ENCODE measurements at regions not wholly inside any gene's neighbourhood (a gene's known extent, or its start where the extent isn't known, plus 50 kb on each side); places are given as distances from the start of the nearest gene placed in this dataset.

DNA sequence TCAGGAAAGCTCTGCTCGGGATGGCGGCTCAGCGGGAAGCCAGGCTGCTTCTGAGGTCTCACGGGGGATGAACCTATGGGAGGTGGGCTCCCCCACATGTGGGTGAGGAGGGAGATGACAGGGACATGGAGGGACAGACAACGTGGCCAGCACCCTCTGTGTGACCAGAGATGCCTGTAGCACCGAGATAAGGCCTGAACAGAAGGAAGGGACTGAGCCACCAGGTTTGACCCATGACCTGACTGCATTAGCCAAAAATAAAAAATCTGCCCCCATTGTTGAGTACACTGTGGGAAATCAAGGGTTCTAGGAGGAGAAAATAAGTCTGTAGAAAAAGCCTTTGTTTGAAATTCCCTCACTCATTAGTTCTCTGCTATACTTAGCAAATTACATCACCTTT, 105.7 kb downstream of the RNASET2 start:
- Histone ChIP-seq H4K20me1 (ENCODE audit: control insufficient read depth, extremely low read depth, insufficient read depth, low read length) (no peaks in the 10 kb centered on the region), H3K27me3 (ENCODE audit: control insufficient read depth, extremely low read depth, insufficient read depth, low read length) (no peaks in the 10 kb centered on the region), H3K4me1 (ENCODE audit: control insufficient read depth, extremely low read depth, insufficient read depth, low read length) (no peaks in the 10 kb centered on the region), H3K9ac (ENCODE audit: control insufficient read depth, extremely low read depth, insufficient read depth, low read length) (no peak overlapping the region), H3K4me3 (ENCODE audit: control insufficient read depth in 2 of 3, extremely low read depth in 1 of 3, insufficient read depth in 2 of 3, low read depth in 1 of 3, low read length in 3 of 3) (no peak overlapping the region), H3K36me3 (ENCODE audit: control insufficient read depth in 2 of 2, extremely low read depth in 1 of 2, insufficient read depth in 2 of 2, low read length in 2 of 2) (no peaks in the 10 kb centered on the region), H3K79me2 (ENCODE audit: control insufficient read depth, insufficient read depth, low read length) (no peaks in the 10 kb centered on the region), H3K9me1 (ENCODE audit: control insufficient read depth, extremely low read depth, insufficient read depth, low read length) (no peaks in the 10 kb centered on the region), H3K4me2 (ENCODE audit: control insufficient read depth, extremely low read depth, insufficient read depth, low read depth, low read length) (no peak overlapping the region), H3K27ac (ENCODE audit: control insufficient read depth, insufficient read depth, low read length) (no peak overlapping the region), H2AFZ (ENCODE audit: control insufficient read depth, low read length) (no peak overlapping the region), H3K9me3 (ENCODE audit: control insufficient read depth, low read depth, low read length) (no peaks in the 10 kb centered on the region)
- FAIRE-seq (no peak), DNase-seq (ENCODE audit: low read depth, low spot score) (no peak)
- dilution Hi-C loops (cut with MboI; ENCODE audit: extremely low pct_ligation_motif_present, low sequenced_read_pairs) = no loop called here
- TF ChIP-seq, protein P1, sequence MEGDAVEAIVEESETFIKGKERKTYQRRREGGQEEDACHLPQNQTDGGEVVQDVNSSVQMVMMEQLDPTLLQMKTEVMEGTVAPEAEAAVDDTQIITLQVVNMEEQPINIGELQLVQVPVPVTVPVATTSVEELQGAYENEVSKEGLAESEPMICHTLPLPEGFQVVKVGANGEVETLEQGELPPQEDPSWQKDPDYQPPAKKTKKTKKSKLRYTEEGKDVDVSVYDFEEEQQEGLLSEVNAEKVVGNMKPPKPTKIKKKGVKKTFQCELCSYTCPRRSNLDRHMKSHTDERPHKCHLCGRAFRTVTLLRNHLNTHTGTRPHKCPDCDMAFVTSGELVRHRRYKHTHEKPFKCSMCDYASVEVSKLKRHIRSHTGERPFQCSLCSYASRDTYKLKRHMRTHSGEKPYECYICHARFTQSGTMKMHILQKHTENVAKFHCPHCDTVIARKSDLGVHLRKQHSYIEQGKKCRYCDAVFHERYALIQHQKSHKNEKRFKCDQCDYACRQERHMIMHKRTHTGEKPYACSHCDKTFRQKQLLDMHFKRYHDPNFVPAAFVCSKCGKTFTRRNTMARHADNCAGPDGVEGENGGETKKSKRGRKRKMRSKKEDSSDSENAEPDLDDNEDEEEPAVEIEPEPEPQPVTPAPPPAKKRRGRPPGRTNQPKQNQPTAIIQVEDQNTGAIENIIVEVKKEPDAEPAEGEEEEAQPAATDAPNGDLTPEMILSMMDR (optimal IDR thresholded peaks at IDR 0.05 in 1 of 3, IDR thresholded peaks at IDR 0.05 in 1 of 3, conservative IDR thresholded peaks at IDR 0.05 in 1 of 3; ENCODE audit: extremely low read depth in 1 of 3, insufficient read depth in 2 of 3, low read length in 3 of 3) = no peak
- no peak for TF ChIP-seq EZH2 (IDR thresholded peaks at IDR 0.05; ENCODE audit: low read length)

DNA sequence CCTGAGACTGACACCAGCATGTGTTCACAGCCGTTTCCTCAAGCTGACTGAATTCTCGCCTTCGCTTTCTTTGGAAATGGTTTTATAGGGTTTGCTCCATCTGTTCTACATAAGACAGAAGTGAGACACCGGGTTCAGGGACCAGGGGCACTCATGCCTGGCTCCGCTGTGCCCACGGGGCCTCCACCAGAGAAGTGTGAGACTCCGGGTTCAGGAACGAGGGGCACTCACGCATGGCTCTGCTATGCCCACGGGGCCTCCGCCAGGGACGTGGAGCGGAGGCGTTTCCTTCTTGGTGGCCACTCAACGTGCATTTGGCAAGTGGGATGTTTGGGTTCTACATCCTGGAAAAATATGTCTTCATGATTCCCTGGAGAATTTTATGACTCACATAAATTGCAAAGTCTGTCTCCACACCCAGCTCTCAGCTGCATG, 106.6 kb downstream of the RNASET2 start:
- TF ChIP-seq EZH2 (IDR thresholded peaks at IDR 0.05; ENCODE audit: low read length) = no peak
- TF ChIP-seq, protein P1 (optimal IDR thresholded peaks at IDR 0.05 in 1 of 3, IDR thresholded peaks at IDR 0.05 in 1 of 3, conservative IDR thresholded peaks at IDR 0.05 in 1 of 3; ENCODE audit: extremely low read depth in 1 of 3, insufficient read depth in 2 of 3, low read length in 3 of 3) = no peak
- FAIRE-seq = no peak
- H3K4me3 ChIP-seq (ENCODE audit: control insufficient read depth in 2 of 3, extremely low read depth in 1 of 3, insufficient read depth in 2 of 3, low read depth in 1 of 3, low read length in 3 of 3) = no peak overlapping the region
- no peaks in the 10 kb centered on the region for H3K9me3 ChIP-seq (ENCODE audit: control insufficient read depth, low read depth, low read length)
- H3K79me2 ChIP-seq (ENCODE audit: control insufficient read depth, insufficient read depth, low read length) = no peaks in the 10 kb centered on the region
- H2AFZ ChIP-seq (ENCODE audit: control insufficient read depth, low read length) = no peak overlapping the region
- no peak for DNase-seq (ENCODE audit: low read depth, low spot score)
- no peak overlapping the region for H3K27ac ChIP-seq (ENCODE audit: control insufficient read depth, insufficient read depth, low read length)
- no peak overlapping the region for H3K4me2 ChIP-seq (ENCODE audit: control insufficient read depth, extremely low read depth, insufficient read depth, low read depth, low read length)
- no peaks in the 10 kb centered on the region for H3K36me3 ChIP-seq (ENCODE audit: control insufficient read depth in 2 of 2, extremely low read depth in 1 of 2, insufficient read depth in 2 of 2, low read length in 2 of 2)
- H4K20me1 ChIP-seq (ENCODE audit: control insufficient read depth, extremely low read depth, insufficient read depth, low read length) = no peaks in the 10 kb centered on the region
- no peaks in the 10 kb centered on the region for H3K4me1 ChIP-seq (ENCODE audit: control insufficient read depth, extremely low read depth, insufficient read depth, low read length)
- no peaks in the 10 kb centered on the region for H3K27me3 ChIP-seq (ENCODE audit: control insufficient read depth, extremely low read depth, insufficient read depth, low read length)
- no peaks in the 10 kb centered on the region for H3K9me1 ChIP-seq (ENCODE audit: control insufficient read depth, extremely low read depth, insufficient read depth, low read length)
- dilution Hi-C loops (cut with MboI; ENCODE audit: extremely low pct_ligation_motif_present, low sequenced_read_pairs) = no loop called here
- H3K9ac ChIP-seq (ENCODE audit: control insufficient read depth, extremely low read depth, insufficient read depth, low read length) = no peak overlapping the region

All from keratinocyte (primary cell).